ENCODE measurements at regions not wholly inside any gene's neighbourhood (a gene's known extent, or its start where the extent isn't known, plus 50 kb on each side); places are given as distances from the start of the nearest gene placed in this dataset.

GRCh38 chr9:89711866-89712265, 107.1 kb downstream of the GADD45G start:
- TF ChIP-seq CTCF (IDR thresholded peaks at IDR 0.05): no peak
- no peak for TF ChIP-seq POLR2A (IDR thresholded peaks at IDR 0.05)
- no peak for TF ChIP-seq POLR2AphosphoS5 (IDR thresholded peaks at IDR 0.05)
